ENCODE measurements at regions not wholly inside any gene's neighbourhood (a gene's known extent, or its start where the extent isn't known, plus 50 kb on each side); places are given as distances from the start of the nearest gene placed in this dataset.

GRCh38 chr13:59545007-59545406, 618.7 kb downstream of the DIAPH3 start:
- H3K4me3 ChIP-seq (replicated peaks; ENCODE audit: low read depth, low read length): no peak overlapping the region
- DNase-seq (ENCODE audit: extremely low read depth, low read depth): no peak
- TF ChIP-seq CTCF (IDR thresholded peaks at IDR 0.05; ENCODE audit: low read depth, low read length, missing control alignments): peak; percentile 4

GRCh38 chr13:59546178-59546577, 617.5 kb downstream of the DIAPH3 start:
- no peak for DNase-seq (ENCODE audit: extremely low read depth, low read depth)
- no peak for TF ChIP-seq CTCF (IDR thresholded peaks at IDR 0.05; ENCODE audit: low read depth, low read length, missing control alignments)
- no peak overlapping the region for H3K4me3 ChIP-seq (replicated peaks; ENCODE audit: low read depth, low read length)

- TF ChIP-seq CTCF (IDR thresholded peaks at IDR 0.05; ENCODE audit: low read depth, low read length, missing control alignments): peak; percentile 20
- no peak overlapping the region for H3K4me3 ChIP-seq (replicated peaks; ENCODE audit: low read depth, low read length)
- no peak for DNase-seq (ENCODE audit: extremely low read depth, low read depth)
Measured at GRCh38 chr13:59547950-59548349, 615.8 kb downstream of the DIAPH3 start.

- no peak for DNase-seq (ENCODE audit: extremely low read depth, low read depth)
- no peak for TF ChIP-seq CTCF (IDR thresholded peaks at IDR 0.05; ENCODE audit: low read depth, low read length, missing control alignments)
- no peak overlapping the region for H3K4me3 ChIP-seq (replicated peaks; ENCODE audit: low read depth, low read length)
Measured at GRCh38 chr13:59562924-59563323, 600.8 kb downstream of the DIAPH3 start.

- no peak for TF ChIP-seq CTCF (IDR thresholded peaks at IDR 0.05; ENCODE audit: low read depth, low read length, missing control alignments)
- no peak for DNase-seq (ENCODE audit: extremely low read depth, low read depth)
- no peak overlapping the region for H3K4me3 ChIP-seq (replicated peaks; ENCODE audit: low read depth, low read length)
Measured at GRCh38 chr13:59566561-59566960, 597.2 kb downstream of the DIAPH3 start.

- no peak for DNase-seq (ENCODE audit: extremely low read depth, low read depth)
- TF ChIP-seq CTCF (IDR thresholded peaks at IDR 0.05; ENCODE audit: low read depth, low read length, missing control alignments): no peak
- no peak overlapping the region for H3K4me3 ChIP-seq (replicated peaks; ENCODE audit: low read depth, low read length)
Measured at GRCh38 chr13:59568306-59568705, 595.4 kb downstream of the DIAPH3 start.

GRCh38 chr13:59570204-59570603, 593.5 kb downstream of the DIAPH3 start:
- TF ChIP-seq CTCF (IDR thresholded peaks at IDR 0.05; ENCODE audit: low read depth, low read length, missing control alignments): no peak
- no peak overlapping the region for H3K4me3 ChIP-seq (replicated peaks; ENCODE audit: low read depth, low read length)
- no peak for DNase-seq (ENCODE audit: extremely low read depth, low read depth)
